ENCODE measurements at regions not wholly inside any gene's neighbourhood (a gene's known extent, or its start where the extent isn't known, plus 50 kb on each side); places are given as distances from the start of the nearest gene placed in this dataset.

GRCh38 chr2:200752332-200752731, 59.4 kb upstream of the BZW1 start:
- TF ChIP-seq, protein P1, sequence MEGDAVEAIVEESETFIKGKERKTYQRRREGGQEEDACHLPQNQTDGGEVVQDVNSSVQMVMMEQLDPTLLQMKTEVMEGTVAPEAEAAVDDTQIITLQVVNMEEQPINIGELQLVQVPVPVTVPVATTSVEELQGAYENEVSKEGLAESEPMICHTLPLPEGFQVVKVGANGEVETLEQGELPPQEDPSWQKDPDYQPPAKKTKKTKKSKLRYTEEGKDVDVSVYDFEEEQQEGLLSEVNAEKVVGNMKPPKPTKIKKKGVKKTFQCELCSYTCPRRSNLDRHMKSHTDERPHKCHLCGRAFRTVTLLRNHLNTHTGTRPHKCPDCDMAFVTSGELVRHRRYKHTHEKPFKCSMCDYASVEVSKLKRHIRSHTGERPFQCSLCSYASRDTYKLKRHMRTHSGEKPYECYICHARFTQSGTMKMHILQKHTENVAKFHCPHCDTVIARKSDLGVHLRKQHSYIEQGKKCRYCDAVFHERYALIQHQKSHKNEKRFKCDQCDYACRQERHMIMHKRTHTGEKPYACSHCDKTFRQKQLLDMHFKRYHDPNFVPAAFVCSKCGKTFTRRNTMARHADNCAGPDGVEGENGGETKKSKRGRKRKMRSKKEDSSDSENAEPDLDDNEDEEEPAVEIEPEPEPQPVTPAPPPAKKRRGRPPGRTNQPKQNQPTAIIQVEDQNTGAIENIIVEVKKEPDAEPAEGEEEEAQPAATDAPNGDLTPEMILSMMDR (IDR thresholded peaks at IDR 0.05), result no peak
- TF ChIP-seq POLR2A (IDR thresholded peaks at IDR 0.05), result no peak
